ENCODE measurements at regions not wholly inside any gene's neighbourhood (a gene's known extent, or its start where the extent isn't known, plus 50 kb on each side); places are given as distances from the start of the nearest gene placed in this dataset.

GRCh38 chr3:193775421-193776077 lies 182.5 kb downstream of the OPA1 start:
- no peak overlapping the region for H2BK15ac ChIP-seq (ENCODE audit: low read depth, low read length)
- no peak overlapping the region for H3K27ac ChIP-seq (ENCODE audit: insufficient read length, low read depth, low read length)
- H3T11ph ChIP-seq (ENCODE audit: low read length) = no peak overlapping the region
- no peaks in the 10 kb centered on the region for H3K9me3 ChIP-seq (ENCODE audit: control insufficient read depth, low read depth, low read length)
- H3K23me2 ChIP-seq (ENCODE audit: insufficient read length, low read depth, low read length, poor library complexity, severe bottlenecking) = no peaks in the 10 kb centered on the region
- no peak overlapping the region for H2AK5ac ChIP-seq (ENCODE audit: insufficient read length, low read length)
- no peak overlapping the region for H2BK5ac ChIP-seq (ENCODE audit: insufficient read length, low read length)
- peaks cover 62% of the 10 kb centered on the region for H3K27me3 Mint-ChIP-seq (ENCODE audit: low read depth)
- peak; percentile 69 for DNase-seq
- H2AFZ ChIP-seq (ENCODE audit: low read length) = no peak overlapping the region
- H4K5ac ChIP-seq (ENCODE audit: insufficient read length, low read depth, low read length) = no peak overlapping the region
- no peak overlapping the region for H2BK120ac ChIP-seq (ENCODE audit: low read depth, low read length, poor library complexity, severe bottlenecking)
- no peaks in the 10 kb centered on the region for H3K79me1 ChIP-seq (ENCODE audit: insufficient read depth, low read depth, low read length, poor library complexity, severe bottlenecking)
- no peak overlapping the region for H3K14ac ChIP-seq (ENCODE audit: insufficient read depth, low read length)
- peak overlapping the region in 1 of 2 experiments; percentile 51; a peak in 3 of 5 replicates for H3K4me3 Mint-ChIP-seq
- H3K4ac ChIP-seq (ENCODE audit: low read depth, low read length) = no peak overlapping the region
- H2BK20ac ChIP-seq (ENCODE audit: low read depth, low read length, poor library complexity, severe bottlenecking) = no peak overlapping the region
- peaks cover 0 to 2% of the 10 kb centered on the region in 2 experiments; a peak in 1 of 5 replicates for H3K9me3 Mint-ChIP-seq
- no peak overlapping the region for H4K91ac ChIP-seq (ENCODE audit: insufficient read length, low read depth, low read length)
- H3K9ac ChIP-seq (ENCODE audit: extremely low read depth, insufficient read length, low read length) = no peak overlapping the region
- no CpG with 5 or more reads among the region's 11 CpGs for WGBS (ENCODE audit: extremely low coverage, insufficient read length, low lambda C conversion rate)
- H3K4me1 ChIP-seq (ENCODE audit: insufficient read depth, low read length) = peaks cover 4% of the 10 kb centered on the region; the same call in 1 of the 2 replicates
- TF ChIP-seq CTCF (conservative IDR thresholded peaks at IDR 0.05) = no peak
- no peak overlapping the region for H4K8ac ChIP-seq (replicated peaks; ENCODE audit: insufficient read length, low read depth, low read length)
- no peak overlapping the region for H3K18ac ChIP-seq (ENCODE audit: insufficient read length, low read depth, low read length)
- H3K36me3 Mint-ChIP-seq (ENCODE audit: insufficient read depth in 1 of 3, low read depth in 3 of 3) = no peaks in the 10 kb centered on the region
- H3K56ac ChIP-seq (ENCODE audit: insufficient read length, low read depth, low read length) = no peak overlapping the region
- H3K27ac Mint-ChIP-seq = peak overlapping the region in 2 of 3 experiments; percentile 52 to 78; a peak in 3 of 7 replicates
- H3K4me1 Mint-ChIP-seq = peaks cover 43 to 71% of the 10 kb centered on the region in 2 experiments
- H3K79me2 ChIP-seq (ENCODE audit: insufficient read depth, low read length) = no peaks in the 10 kb centered on the region
- no peak overlapping the region for H3K23ac ChIP-seq (ENCODE audit: insufficient read length, low read depth, low read length)
- H3K27me3 ChIP-seq (ENCODE audit: insufficient read depth, low read length) = peaks cover 4% of the 10 kb centered on the region; the same call in 1 of the 2 replicates
- no peak overlapping the region for H2BK12ac ChIP-seq (ENCODE audit: insufficient read length, low read depth, low read length)
- peak overlapping the region; percentile 15 for H3K4me2 ChIP-seq (ENCODE audit: insufficient read depth, insufficient read length, low read length)
- no peaks in the 10 kb centered on the region for H4K20me1 ChIP-seq (ENCODE audit: control insufficient read depth, insufficient read depth, insufficient read length)

All from H9 (cell line).